Panc1 (cell line): ENCODE measurements at regions not wholly inside any gene's neighbourhood (a gene's known extent, or its start where the extent isn't known, plus 50 kb on each side); places are given as distances from the start of the nearest gene placed in this dataset.

Experiments
- CTCF ChIP-seq: fragments of 450-650 bp; IDR thresholded peaks from 2 replicates; pipeline ENCODE4 v1.5.1; 2017; ENCODE audit warnings: mild to moderate bottlenecking
- POLR2AphosphoS5 ChIP-seq: IDR thresholded peaks from 2 replicates; pipeline ENCODE4 v1.6.1; 2012; ENCODE audit warnings: mild to moderate bottlenecking, low read depth, low read length, moderate library complexity
- TCF7L2 ChIP-seq: IDR thresholded peaks from 2 replicates; pipeline ENCODE4 v1.6.1; 2011; ENCODE audit warnings: mild to moderate bottlenecking, low read depth, low read length, inconsistent platforms
- TF ChIP-seq, protein P1 (sequence below), 2 experiments: IDR thresholded peaks; 2 replicates each; pipeline ENCODE4 v1.6.1; 2011 to 2012; ENCODE audit warnings: low read depth in 2 of 2, control low read depth in 1 of 2, low read length in 1 of 2, mild to moderate bottlenecking in 1 of 2, moderate library complexity in 1 of 2; ENCODE audit not compliant: insufficient read depth in 1 of 2

DNA sequence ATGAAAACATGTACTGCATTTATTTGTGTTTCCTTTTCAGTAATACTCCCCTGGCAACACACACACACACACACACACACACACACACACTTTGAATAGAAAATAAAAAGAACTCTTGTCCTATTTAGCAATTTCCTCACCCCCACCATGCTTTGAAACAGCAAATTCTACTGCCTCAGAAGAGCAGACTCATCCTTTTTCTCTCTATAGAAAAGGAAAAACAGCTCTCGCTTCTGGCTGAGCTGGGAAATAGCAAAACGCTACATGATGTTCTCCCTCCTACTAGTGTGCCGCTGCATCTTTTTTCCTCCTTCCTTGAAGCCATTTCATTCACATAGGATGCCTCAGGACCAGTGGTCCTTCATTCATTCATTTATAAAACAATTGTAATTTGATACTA is 453.6 kb downstream of the CSNK1G3 start:
- TF ChIP-seq CTCF (no peak), POLR2AphosphoS5 (no peak), TCF7L2 (no peak)
- TF ChIP-seq, protein P1, sequence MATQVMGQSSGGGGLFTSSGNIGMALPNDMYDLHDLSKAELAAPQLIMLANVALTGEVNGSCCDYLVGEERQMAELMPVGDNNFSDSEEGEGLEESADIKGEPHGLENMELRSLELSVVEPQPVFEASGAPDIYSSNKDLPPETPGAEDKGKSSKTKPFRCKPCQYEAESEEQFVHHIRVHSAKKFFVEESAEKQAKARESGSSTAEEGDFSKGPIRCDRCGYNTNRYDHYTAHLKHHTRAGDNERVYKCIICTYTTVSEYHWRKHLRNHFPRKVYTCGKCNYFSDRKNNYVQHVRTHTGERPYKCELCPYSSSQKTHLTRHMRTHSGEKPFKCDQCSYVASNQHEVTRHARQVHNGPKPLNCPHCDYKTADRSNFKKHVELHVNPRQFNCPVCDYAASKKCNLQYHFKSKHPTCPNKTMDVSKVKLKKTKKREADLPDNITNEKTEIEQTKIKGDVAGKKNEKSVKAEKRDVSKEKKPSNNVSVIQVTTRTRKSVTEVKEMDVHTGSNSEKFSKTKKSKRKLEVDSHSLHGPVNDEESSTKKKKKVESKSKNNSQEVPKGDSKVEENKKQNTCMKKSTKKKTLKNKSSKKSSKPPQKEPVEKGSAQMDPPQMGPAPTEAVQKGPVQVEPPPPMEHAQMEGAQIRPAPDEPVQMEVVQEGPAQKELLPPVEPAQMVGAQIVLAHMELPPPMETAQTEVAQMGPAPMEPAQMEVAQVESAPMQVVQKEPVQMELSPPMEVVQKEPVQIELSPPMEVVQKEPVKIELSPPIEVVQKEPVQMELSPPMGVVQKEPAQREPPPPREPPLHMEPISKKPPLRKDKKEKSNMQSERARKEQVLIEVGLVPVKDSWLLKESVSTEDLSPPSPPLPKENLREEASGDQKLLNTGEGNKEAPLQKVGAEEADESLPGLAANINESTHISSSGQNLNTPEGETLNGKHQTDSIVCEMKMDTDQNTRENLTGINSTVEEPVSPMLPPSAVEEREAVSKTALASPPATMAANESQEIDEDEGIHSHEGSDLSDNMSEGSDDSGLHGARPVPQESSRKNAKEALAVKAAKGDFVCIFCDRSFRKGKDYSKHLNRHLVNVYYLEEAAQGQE (IDR thresholded peaks at IDR 0.05; ENCODE audit: insufficient read depth in 1 of 2, low read depth in 2 of 2, low read length in 1 of 2): no peak
